ENCODE measurements at regions not wholly inside any gene's neighbourhood (a gene's known extent, or its start where the extent isn't known, plus 50 kb on each side); places are given as distances from the start of the nearest gene placed in this dataset. TPM values are rescaled to one million over a fixed set of nuclear protein-coding genes. Genes with fewer than 3 reads are reported as not detected.

GRCh38 chr12:74984631-74985030 lies 225.0 kb downstream of the KCNC2 start:
- no peak for DNase-seq
- H3K4me3 ChIP-seq: no peak overlapping the region

GRCh38 chr12:74985293-74985985 lies 224.2 kb downstream of the KCNC2 start:
- no peak for TF ChIP-seq POLR2A (IDR thresholded peaks at IDR 0.05)
- no peak for TF ChIP-seq CTCF (IDR thresholded peaks at IDR 0.05)
- intact Hi-C loops (cut with DNase I; ENCODE audit: low total_unique reads): no loop called here
- no peaks in the 10 kb centered on the region for H3K9me3 ChIP-seq
- no peak overlapping the region for H3K4me3 ChIP-seq
- no peaks in the 10 kb centered on the region for H3K27me3 ChIP-seq
- no peak for DNase-seq
- H3K36me3 ChIP-seq: no peaks in the 10 kb centered on the region
- no peaks in the 10 kb centered on the region for H3K4me1 ChIP-seq
- no peak overlapping the region for H3K27ac ChIP-seq

More at GRCh38 chr12:74984631-74985030, 225.0 kb downstream of the KCNC2 start:
- intact Hi-C loops (cut with DNase I; ENCODE audit: low total_unique reads): no loop called here
- H3K27ac ChIP-seq: no peak overlapping the region
- TF ChIP-seq CTCF (IDR thresholded peaks at IDR 0.05) (no peak), POLR2A (IDR thresholded peaks at IDR 0.05) (no peak)
- no peaks in the 10 kb centered on the region for H3K27me3 ChIP-seq
- no peaks in the 10 kb centered on the region for H3K9me3 ChIP-seq
- H3K36me3 ChIP-seq: no peaks in the 10 kb centered on the region
- no peaks in the 10 kb centered on the region for H3K4me1 ChIP-seq

DNA sequence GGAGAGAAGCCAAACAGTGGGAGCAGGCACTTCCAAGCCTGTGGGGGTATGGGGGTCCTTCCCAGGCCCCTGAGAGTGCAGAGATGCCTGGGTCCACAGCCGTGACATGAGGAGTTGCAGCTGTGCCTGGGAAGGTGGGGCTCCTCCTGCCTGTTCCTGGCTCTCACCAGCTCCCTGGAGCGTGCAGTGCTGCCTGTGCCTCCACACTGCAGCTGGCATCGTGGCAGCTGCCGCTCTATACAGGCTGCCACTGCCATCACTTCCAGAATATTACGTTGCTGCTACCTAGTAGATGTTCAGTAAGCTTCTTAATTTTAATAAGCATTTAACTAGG lies 223.7 kb downstream of the KCNC2 start:
- Histone ChIP-seq H3K9me3 (no peaks in the 10 kb centered on the region), H3K36me3 (no peaks in the 10 kb centered on the region), H3K27me3 (no peaks in the 10 kb centered on the region), H3K4me3 (no peak overlapping the region), H3K4me1 (no peaks in the 10 kb centered on the region), H3K27ac (no peak overlapping the region)
- DNase-seq: no peak
- intact Hi-C loops (cut with DNase I; ENCODE audit: low total_unique reads): no loop called here
- no peak for TF ChIP-seq CTCF (IDR thresholded peaks at IDR 0.05)
- no peak for TF ChIP-seq POLR2A (IDR thresholded peaks at IDR 0.05)

- no peaks in the 10 kb centered on the region for H3K4me1 ChIP-seq
- H3K36me3 ChIP-seq: no peaks in the 10 kb centered on the region
- H3K27ac ChIP-seq: no peak overlapping the region
- DNase-seq: no peak
- H3K9me3 ChIP-seq: no peaks in the 10 kb centered on the region
- TF ChIP-seq CTCF (IDR thresholded peaks at IDR 0.05): no peak
- TF ChIP-seq POLR2A (IDR thresholded peaks at IDR 0.05): no peak
- H3K4me3 ChIP-seq: no peak overlapping the region
- intact Hi-C loops (cut with DNase I; ENCODE audit: low total_unique reads): no loop called here
- H3K27me3 ChIP-seq: no peaks in the 10 kb centered on the region
Measured at GRCh38 chr12:74988156-74988555, 221.5 kb downstream of the KCNC2 start.

Small RNA genes in the stretch of these regions (small RNA-seq; reads per million reads assigned to genes)
- not detected for gene AC123904.2
